Astrocyte (in vitro differentiated cells and primary cell): ENCODE measurements at regions not wholly inside any gene's neighbourhood (a gene's known extent, or its start where the extent isn't known, plus 50 kb on each side); places are given as distances from the start of the nearest gene placed in this dataset.

Source experiments
- DNase-seq: peaks from one replicate; pipeline ENCODE4 v3.0.0-alpha.2; 2010; ENCODE audit warnings: low read depth
- FAIRE-seq: peaks from 2 replicates; lab custom pipeline; 2011; peaks lifted over from hg19 to GRCh38; lab: Jason Lieb, UNC
- H2AFZ ChIP-seq: 2 replicates; pipeline ENCODE4 v1.6.0; 2012; ENCODE audit warnings: low read depth, low read length, inconsistent platforms
- H3K27ac ChIP-seq: 2 replicates; pipeline ENCODE4 v1.5.1; 2011; ENCODE audit warnings: low read depth, low read length, inconsistent platforms
- H3K27me3 ChIP-seq: 2 replicates; pipeline ENCODE4 v1.6.0; 2011; ENCODE audit warnings: low read length, inconsistent platforms; ENCODE audit not compliant: insufficient read depth
- H3K36me3 ChIP-seq: 2 replicates; pipeline ENCODE4 v1.5.1; 2011; ENCODE audit warnings: low read length, inconsistent platforms; ENCODE audit not compliant: insufficient read depth
- H3K4me1 ChIP-seq: 2 replicates; pipeline ENCODE4 v1.5.1; 2011; ENCODE audit warnings: low read length, inconsistent platforms; ENCODE audit not compliant: insufficient read depth
- H3K4me2 ChIP-seq: 2 replicates; pipeline ENCODE4 v1.6.0; 2012; ENCODE audit warnings: low read length, inconsistent platforms
- H3K4me3 ChIP-seq: 2 replicates; pipeline ENCODE4 v1.5.1; 2011; ENCODE audit warnings: low read depth, mild to moderate bottlenecking, low read length, inconsistent platforms; ENCODE audit not compliant: insufficient read depth
- H3K79me2 ChIP-seq: 2 replicates; pipeline ENCODE4 v1.6.0; 2012; ENCODE audit warnings: mild to moderate bottlenecking, low read length, inconsistent platforms; ENCODE audit not compliant: insufficient read depth
- H3K9ac ChIP-seq: 2 replicates; pipeline ENCODE4 v1.6.0; 2012; ENCODE audit warnings: mild to moderate bottlenecking, low read length, inconsistent platforms
- H3K9me3 ChIP-seq: 2 replicates; pipeline ENCODE4 v1.5.1; 2012; ENCODE audit warnings: low read depth, mild to moderate bottlenecking, low read length, inconsistent platforms; ENCODE audit not compliant: insufficient read depth
- H4K20me1 ChIP-seq: 2 replicates; pipeline ENCODE4 v1.6.0; 2012; ENCODE audit warnings: low read length, inconsistent platforms; ENCODE audit not compliant: insufficient read depth
- H3K27ac Mint-ChIP-seq: one replicate; pipeline ENCODE4 v1.8.0; 2021; ENCODE audit warnings: mild to moderate bottlenecking, mixed read lengths; ENCODE audit not compliant: unreplicated experiment
- H3K27me3 Mint-ChIP-seq: one replicate; pipeline ENCODE4 v1.8.0; 2021; ENCODE audit warnings: low read depth, mixed read lengths; ENCODE audit not compliant: unreplicated experiment
- H3K36me3 Mint-ChIP-seq: one replicate; pipeline ENCODE4 v1.8.0; 2021; ENCODE audit warnings: low read depth, mixed read lengths; ENCODE audit not compliant: unreplicated experiment
- H3K4me1 Mint-ChIP-seq: one replicate; pipeline ENCODE4 v1.8.0; 2021; ENCODE audit warnings: low read depth, mixed read lengths; ENCODE audit not compliant: unreplicated experiment
- H3K4me3 Mint-ChIP-seq: one replicate; pipeline ENCODE4 v1.8.0; 2021; ENCODE audit warnings: mild to moderate bottlenecking, moderate library complexity, mixed read lengths; ENCODE audit not compliant: unreplicated experiment
- H3K9me3 Mint-ChIP-seq: one replicate; pipeline ENCODE4 v1.8.0; 2021; ENCODE audit warnings: mild to moderate bottlenecking, mixed read lengths; ENCODE audit not compliant: unreplicated experiment
- CTCF ChIP-seq: IDR thresholded peaks from 2 replicates; pipeline ENCODE4 v1.5.1; 2011; ENCODE audit warnings: low read depth, mild to moderate bottlenecking, inconsistent platforms, low read length, moderate library complexity; ENCODE audit not compliant: insufficient read depth
- EZH2 ChIP-seq: IDR thresholded peaks from 2 replicates; pipeline ENCODE4 v1.6.1; 2012; ENCODE audit warnings: mild to moderate bottlenecking, low read length, inconsistent platforms; ENCODE audit not compliant: insufficient read depth

GRCh38 chr18:54052732-54053429, 171.6 kb downstream of the MBD2 start:
- TF ChIP-seq EZH2 (no peak), CTCF (no peak)
- no peak overlapping the region for H3K4me3 Mint-ChIP-seq
- H3K27ac ChIP-seq = no peak overlapping the region

GRCh38 chr18:54052259-54052658, 172.2 kb downstream of the MBD2 start:
- Mint-ChIP-seq H3K27ac (no peak overlapping the region), H3K36me3 (no peaks in the 10 kb centered on the region), H3K9me3 (peaks cover 3% of the 10 kb centered on the region), H3K4me1 (no peaks in the 10 kb centered on the region), H3K27me3 (no peaks in the 10 kb centered on the region), H3K4me3 (no peak overlapping the region)
- Histone ChIP-seq H2AFZ (no peak overlapping the region), H4K20me1 (no peaks in the 10 kb centered on the region), H3K4me1 (no peaks in the 10 kb centered on the region), H3K27me3 (no peaks in the 10 kb centered on the region), H3K9me3 (no peaks in the 10 kb centered on the region), H3K36me3 (no peaks in the 10 kb centered on the region), H3K27ac (no peak overlapping the region), H3K9ac (no peak overlapping the region), H3K4me2 (no peak overlapping the region), H3K79me2 (no peaks in the 10 kb centered on the region), H3K4me3 (no peak overlapping the region)
- TF ChIP-seq EZH2 (no peak), CTCF (no peak)
- DNase-seq = no peak
- no peak for FAIRE-seq

More at GRCh38 chr18:54052732-54053429, 171.6 kb downstream of the MBD2 start:
- FAIRE-seq (no peak), DNase-seq (no peak)
- Mint-ChIP-seq H3K27ac (no peak overlapping the region), H3K36me3 (no peaks in the 10 kb centered on the region), H3K9me3 (peaks cover 3% of the 10 kb centered on the region), H3K27me3 (no peaks in the 10 kb centered on the region), H3K4me1 (no peaks in the 10 kb centered on the region)
- Histone ChIP-seq H3K27me3 (no peaks in the 10 kb centered on the region), H2AFZ (no peak overlapping the region), H3K4me2 (no peak overlapping the region), H3K4me3 (no peak overlapping the region), H3K9me3 (no peaks in the 10 kb centered on the region), H3K4me1 (no peaks in the 10 kb centered on the region), H3K9ac (no peak overlapping the region), H4K20me1 (no peaks in the 10 kb centered on the region), H3K36me3 (no peaks in the 10 kb centered on the region), H3K79me2 (no peaks in the 10 kb centered on the region)
